LNCaP clone FGC (cell line): ENCODE measurements at regions not wholly inside any gene's neighbourhood (a gene's known extent, or its start where the extent isn't known, plus 50 kb on each side); places are given as distances from the start of the nearest gene placed in this dataset.

ENCODE experiments used
- DNase-seq: peaks from one replicate; pipeline ENCODE4 v3.0.0-alpha.2; 2011; ENCODE audit warnings: low read depth
- H3K4me3 ChIP-seq: 2 replicates; pipeline ENCODE4 v1.5.1; 2011; ENCODE audit warnings: mild to moderate bottlenecking, low read depth, low read length, control low read depth
- TF ChIP-seq, protein P1 (sequence below): IDR thresholded peaks from 2 replicates; pipeline ENCODE4 v1.5.1; 2012; ENCODE audit warnings: mild to moderate bottlenecking; ENCODE audit not compliant: control insufficient read depth, insufficient read depth; ENCODE audit errors: extremely low read depth

DNA sequence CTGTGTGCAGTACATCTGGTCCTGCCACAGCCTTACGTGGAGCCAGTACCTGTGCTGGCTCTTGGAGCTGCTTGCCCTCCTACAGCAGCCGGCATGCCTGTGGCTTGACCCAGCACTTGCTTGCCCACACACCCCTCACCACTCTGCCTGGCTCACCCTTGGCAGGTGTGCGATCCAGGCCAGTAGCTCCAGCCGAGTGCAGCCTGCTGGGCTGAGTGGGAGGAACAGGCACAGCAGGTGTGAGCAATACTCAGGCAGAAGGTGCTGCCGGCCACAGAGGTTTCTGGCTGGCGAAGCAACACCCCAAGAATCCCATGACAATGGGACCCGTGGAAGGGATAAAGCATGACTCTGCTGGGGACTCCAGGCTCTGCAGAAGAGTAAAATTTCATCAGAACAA lies 173.5 kb upstream of the ADCY1 start:
- DNase-seq = no peak
- H3K4me3 ChIP-seq = no peak overlapping the region
- TF ChIP-seq, protein P1, sequence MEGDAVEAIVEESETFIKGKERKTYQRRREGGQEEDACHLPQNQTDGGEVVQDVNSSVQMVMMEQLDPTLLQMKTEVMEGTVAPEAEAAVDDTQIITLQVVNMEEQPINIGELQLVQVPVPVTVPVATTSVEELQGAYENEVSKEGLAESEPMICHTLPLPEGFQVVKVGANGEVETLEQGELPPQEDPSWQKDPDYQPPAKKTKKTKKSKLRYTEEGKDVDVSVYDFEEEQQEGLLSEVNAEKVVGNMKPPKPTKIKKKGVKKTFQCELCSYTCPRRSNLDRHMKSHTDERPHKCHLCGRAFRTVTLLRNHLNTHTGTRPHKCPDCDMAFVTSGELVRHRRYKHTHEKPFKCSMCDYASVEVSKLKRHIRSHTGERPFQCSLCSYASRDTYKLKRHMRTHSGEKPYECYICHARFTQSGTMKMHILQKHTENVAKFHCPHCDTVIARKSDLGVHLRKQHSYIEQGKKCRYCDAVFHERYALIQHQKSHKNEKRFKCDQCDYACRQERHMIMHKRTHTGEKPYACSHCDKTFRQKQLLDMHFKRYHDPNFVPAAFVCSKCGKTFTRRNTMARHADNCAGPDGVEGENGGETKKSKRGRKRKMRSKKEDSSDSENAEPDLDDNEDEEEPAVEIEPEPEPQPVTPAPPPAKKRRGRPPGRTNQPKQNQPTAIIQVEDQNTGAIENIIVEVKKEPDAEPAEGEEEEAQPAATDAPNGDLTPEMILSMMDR = no peak

- TF ChIP-seq, protein P1 = no peak
- no peak for DNase-seq
- no peak overlapping the region for H3K4me3 ChIP-seq
These were observed 173.0 kb upstream of the ADCY1 start for GRCh38 chr7:45401155-45401554.

DNA sequence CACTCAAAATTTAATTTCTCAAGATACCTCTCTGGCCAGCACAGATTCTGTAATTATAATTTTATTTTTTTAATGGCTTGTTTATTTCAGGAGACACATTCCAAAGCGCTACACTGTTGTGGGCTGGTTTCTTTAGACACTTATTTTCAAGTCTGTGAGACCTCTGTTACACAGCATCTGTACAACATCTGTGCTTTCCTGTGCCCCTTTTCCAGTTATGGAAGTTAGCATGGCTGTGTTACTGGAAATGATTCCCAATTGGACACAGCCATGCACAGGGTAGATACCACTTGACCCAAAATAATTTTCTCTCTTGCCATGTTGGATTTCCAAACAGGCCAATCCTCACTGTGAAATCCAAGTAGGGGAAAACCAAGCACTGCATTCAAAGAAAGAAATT lies 172.3 kb upstream of the ADCY1 start:
- no peak for DNase-seq
- TF ChIP-seq, protein P1 = no peak
- no peak overlapping the region for H3K4me3 ChIP-seq

GRCh38 chr7:45402480-45403218 lies 171.5 kb upstream of the ADCY1 start:
- no peak overlapping the region for H3K4me3 ChIP-seq
- DNase-seq = no peak
- TF ChIP-seq, protein P1 = no peak

GRCh38 chr7:45404622-45405021 lies 169.5 kb upstream of the ADCY1 start:
- no peak for DNase-seq
- TF ChIP-seq, protein P1 = no peak

DNA sequence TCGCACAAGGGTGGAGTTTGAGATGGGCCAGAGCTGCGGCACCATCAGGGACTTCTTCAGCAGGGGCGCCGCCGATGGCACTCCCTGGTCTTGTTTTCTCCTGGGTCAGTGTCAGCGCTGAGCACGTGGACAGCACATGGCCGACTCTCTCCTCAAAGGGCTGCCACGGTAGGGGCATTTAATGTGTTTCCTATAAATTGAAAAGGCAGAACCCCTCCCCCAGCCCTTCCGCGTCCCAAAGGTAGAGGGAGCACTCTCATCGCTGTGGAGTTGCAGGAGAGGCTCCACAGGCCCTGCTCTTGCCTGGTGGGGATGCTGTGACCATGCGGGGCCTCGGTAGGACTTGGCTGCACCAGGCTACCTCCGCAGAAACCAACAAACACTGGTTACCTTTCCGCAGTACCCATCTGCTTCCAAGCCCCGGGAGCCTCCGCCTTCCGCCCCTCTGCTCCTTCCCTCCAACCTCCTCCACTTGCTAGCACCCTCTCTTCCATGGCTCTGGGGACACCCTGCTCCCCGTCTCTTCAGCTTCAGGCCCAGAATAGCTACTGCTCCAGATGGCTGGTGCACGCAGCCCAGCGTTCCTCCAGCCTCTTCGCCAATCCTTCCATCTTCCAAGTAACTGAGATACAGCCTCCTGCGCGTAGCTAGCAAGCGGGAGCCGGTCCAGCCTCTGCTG lies 166.3 kb upstream of the ADCY1 start:
- TF ChIP-seq, protein P1 = peak; percentile 35
- H3K4me3 ChIP-seq = no peak overlapping the region
- no peak for DNase-seq

More at GRCh38 chr7:45404622-45405021, 169.5 kb upstream of the ADCY1 start:
- no peak overlapping the region for H3K4me3 ChIP-seq

GRCh38 chr7:45408409-45408737 lies 165.8 kb upstream of the ADCY1 start:
- no peak overlapping the region for H3K4me3 ChIP-seq
- no peak for DNase-seq
- TF ChIP-seq, protein P1 = no peak
